Upper lobe of right lung (tissue), 1 donor: ENCODE measurements at regions not wholly inside any gene's neighbourhood (a gene's known extent, or its start where the extent isn't known, plus 50 kb on each side); places are given as distances from the start of the nearest gene placed in this dataset.
"Not testable (repeated sequence)": the region's sequence is repeated elsewhere in the genome, so short reads cannot be mapped to it uniquely, and the experiment has no call there.

Experiments used
- ATAC-seq: fragments of 200-7000 bp; cut with Tn5 transposase; one replicate; pipeline ENCODE4 v1.9.1; 2020; ENCODE audit warnings: mild to moderate bottlenecking, moderate library complexity
- DNase-seq: peaks from one replicate; pipeline ENCODE4 v3.0.0-alpha.2; 2020
- H3K27ac ChIP-seq: fragments of 200-600 bp; one replicate; pipeline ENCODE4 v1.8.0; 2022
- H3K27me3 ChIP-seq: fragments of 200-600 bp; one replicate; pipeline ENCODE4 v1.8.0; 2022; ENCODE audit warnings: mild to moderate bottlenecking
- H3K36me3 ChIP-seq: fragments of 200-600 bp; one replicate; pipeline ENCODE4 v1.8.0; 2022
- H3K4me1 ChIP-seq: fragments of 200-600 bp; one replicate; pipeline ENCODE4 v1.8.0; 2022
- H3K4me3 ChIP-seq: fragments of 200-600 bp; one replicate; pipeline ENCODE4 v1.8.0; 2022; ENCODE audit warnings: mild to moderate bottlenecking
- H3K9me3 ChIP-seq: fragments of 200-600 bp; one replicate; pipeline ENCODE4 v1.8.0; 2022
- intact Hi-C: fragments of 100-400 bp; cut with DNase I; formaldehyde crosslinking; loops from one replicate; pipeline ENCODE4 v1.11.0; 2022
- TF ChIP-seq, protein P1 (sequence below): fragments of 200-600 bp; IDR thresholded peaks from one replicate; pipeline ENCODE4 v1.8.0; 2022; ENCODE audit warnings: antibody characterized with exemption
- donor health status: DM: no; HTN: yes; CAD: no; lungs with severe emphysema.

DNA sequence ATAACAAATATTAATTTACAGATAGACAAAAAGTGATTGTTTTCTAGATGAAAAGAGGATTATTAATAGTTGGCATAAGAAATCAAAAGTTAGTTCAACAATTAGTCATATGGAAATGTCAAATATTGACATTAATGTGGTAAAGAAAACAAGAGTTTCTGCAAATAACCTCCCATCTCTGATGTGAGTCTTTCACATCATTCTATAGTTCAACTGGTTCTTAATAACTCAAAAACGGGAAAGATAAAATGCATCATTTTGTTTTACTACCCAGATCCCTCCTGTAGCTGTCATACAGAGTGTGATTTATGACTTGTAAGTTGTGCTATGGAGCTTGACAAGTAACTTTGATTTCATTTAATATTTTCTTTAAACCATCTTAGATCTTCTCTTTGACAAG is 594.8 kb downstream of the ZWINT start:
- TF ChIP-seq, protein P1, sequence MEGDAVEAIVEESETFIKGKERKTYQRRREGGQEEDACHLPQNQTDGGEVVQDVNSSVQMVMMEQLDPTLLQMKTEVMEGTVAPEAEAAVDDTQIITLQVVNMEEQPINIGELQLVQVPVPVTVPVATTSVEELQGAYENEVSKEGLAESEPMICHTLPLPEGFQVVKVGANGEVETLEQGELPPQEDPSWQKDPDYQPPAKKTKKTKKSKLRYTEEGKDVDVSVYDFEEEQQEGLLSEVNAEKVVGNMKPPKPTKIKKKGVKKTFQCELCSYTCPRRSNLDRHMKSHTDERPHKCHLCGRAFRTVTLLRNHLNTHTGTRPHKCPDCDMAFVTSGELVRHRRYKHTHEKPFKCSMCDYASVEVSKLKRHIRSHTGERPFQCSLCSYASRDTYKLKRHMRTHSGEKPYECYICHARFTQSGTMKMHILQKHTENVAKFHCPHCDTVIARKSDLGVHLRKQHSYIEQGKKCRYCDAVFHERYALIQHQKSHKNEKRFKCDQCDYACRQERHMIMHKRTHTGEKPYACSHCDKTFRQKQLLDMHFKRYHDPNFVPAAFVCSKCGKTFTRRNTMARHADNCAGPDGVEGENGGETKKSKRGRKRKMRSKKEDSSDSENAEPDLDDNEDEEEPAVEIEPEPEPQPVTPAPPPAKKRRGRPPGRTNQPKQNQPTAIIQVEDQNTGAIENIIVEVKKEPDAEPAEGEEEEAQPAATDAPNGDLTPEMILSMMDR = no peak
- ATAC-seq (no peak), DNase-seq (no peak)
- H3K4me3 ChIP-seq = no peak overlapping the region
- no peaks in the 10 kb centered on the region for H3K4me1 ChIP-seq
- H3K36me3 ChIP-seq = no peaks in the 10 kb centered on the region
- no peak overlapping the region for H3K27ac ChIP-seq
- H3K9me3 ChIP-seq = no peaks in the 10 kb centered on the region
- no peaks in the 10 kb centered on the region for H3K27me3 ChIP-seq
- intact Hi-C loops = no loop called here

GRCh38 chr10:55750458-55750857 is 610.6 kb downstream of the ZWINT start:
- Histone ChIP-seq H3K4me3 (no peak overlapping the region), H3K27ac (no peak overlapping the region), H3K4me1 (no peaks in the 10 kb centered on the region), H3K9me3 (no peaks in the 10 kb centered on the region), H3K27me3 (no peaks in the 10 kb centered on the region), H3K36me3 (no peaks in the 10 kb centered on the region)
- TF ChIP-seq, protein P1 = no peak
- ATAC-seq = no peak
- DNase-seq = no peak
- intact Hi-C loops = no loop called here

DNA sequence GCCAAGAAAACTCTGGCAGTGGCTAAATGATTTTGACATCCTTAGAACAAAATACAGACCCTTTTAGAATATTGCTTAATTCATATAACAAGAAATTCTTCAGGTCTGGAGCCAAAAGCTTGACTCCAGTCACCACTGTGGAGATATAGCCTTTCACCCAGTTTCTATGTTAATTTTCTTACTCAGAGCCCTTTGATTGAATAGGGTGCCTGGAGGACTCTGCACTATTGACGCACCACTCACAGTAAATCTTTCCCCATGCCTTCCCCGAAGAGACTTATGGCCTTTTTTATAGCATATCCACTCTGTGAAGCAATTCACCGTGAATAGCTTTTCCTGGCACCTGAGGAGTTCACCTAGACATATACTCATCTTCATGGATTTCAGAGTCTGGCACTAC is 613.8 kb downstream of the ZWINT start:
- no peak for DNase-seq
- intact Hi-C loops = no loop called here
- Histone ChIP-seq H3K27me3 (no peaks in the 10 kb centered on the region), H3K36me3 (no peaks in the 10 kb centered on the region), H3K27ac (no peak overlapping the region), H3K4me1 (no peaks in the 10 kb centered on the region), H3K4me3 (no peak overlapping the region), H3K9me3 (no peaks in the 10 kb centered on the region)
- TF ChIP-seq, protein P1 = no peak
- peak; percentile 86 for ATAC-seq

DNA sequence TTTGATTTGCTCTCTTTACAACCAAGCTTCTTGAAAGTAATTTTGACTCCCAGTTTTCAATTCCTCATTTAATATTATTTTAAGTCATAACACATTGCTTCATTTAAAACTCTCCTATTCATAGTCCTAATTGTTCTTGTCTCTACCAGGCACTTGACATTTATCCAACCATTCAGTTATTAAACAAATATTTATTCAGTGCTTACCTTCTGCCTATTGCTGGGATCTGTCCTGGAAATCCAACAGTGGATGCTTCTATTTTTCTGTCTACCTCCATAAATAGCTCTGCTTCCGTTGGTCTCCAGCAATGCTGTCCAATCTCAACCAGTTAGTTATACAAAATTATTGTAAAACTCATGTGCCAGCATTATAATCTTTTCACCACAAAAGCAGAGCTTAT is 615.1 kb downstream of the ZWINT start:
- Histone ChIP-seq H3K27me3 (no peaks in the 10 kb centered on the region), H3K9me3 (no peaks in the 10 kb centered on the region), H3K4me3 (no peak overlapping the region), H3K4me1 (no peaks in the 10 kb centered on the region), H3K36me3 (no peaks in the 10 kb centered on the region), H3K27ac (no peak overlapping the region)
- TF ChIP-seq, protein P1 = no peak
- intact Hi-C loops = no loop called here
- no peak for DNase-seq
- no peak for ATAC-seq

DNA sequence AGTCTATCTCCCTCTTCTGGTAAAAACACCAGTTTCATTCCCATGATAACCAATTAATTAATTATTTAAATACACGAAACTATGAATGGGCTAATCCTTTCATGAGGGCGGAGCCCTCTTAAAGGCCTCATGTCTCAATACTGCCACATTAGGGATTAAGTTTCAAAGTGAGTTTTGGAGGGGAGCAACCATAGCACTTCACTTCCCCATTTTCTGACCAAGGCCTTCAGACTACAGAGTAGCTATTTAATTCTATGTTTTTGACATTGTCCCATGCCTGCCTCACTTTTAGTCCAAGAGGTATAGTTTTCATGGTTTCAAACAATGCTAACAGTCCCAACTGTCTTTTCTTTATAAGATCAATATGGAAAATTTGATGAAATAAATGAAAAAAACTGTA is 618.6 kb downstream of the ZWINT start:
- H3K4me1 ChIP-seq = no peaks in the 10 kb centered on the region
- H3K27me3 ChIP-seq = no peaks in the 10 kb centered on the region
- ATAC-seq (no peak), DNase-seq (no peak)
- intact Hi-C loops = no loop called here
- no peak overlapping the region for H3K4me3 ChIP-seq
- H3K9me3 ChIP-seq = no peaks in the 10 kb centered on the region
- no peak overlapping the region for H3K27ac ChIP-seq
- no peaks in the 10 kb centered on the region for H3K36me3 ChIP-seq
- TF ChIP-seq, protein P1 = no peak

GRCh38 chr10:55740767-55741166 is 620.3 kb downstream of the ZWINT start:
- H3K27ac ChIP-seq, H3K27me3 ChIP-seq, intact Hi-C loops, H3K36me3 ChIP-seq, H3K4me1 ChIP-seq, DNase-seq, H3K4me3 ChIP-seq, H3K9me3 ChIP-seq: not testable (repeated sequence)
- peak; percentile 33 for ATAC-seq
